ENCODE measurements at regions not wholly inside any gene's neighbourhood (a gene's known extent, or its start where the extent isn't known, plus 50 kb on each side); places are given as distances from the start of the nearest gene placed in this dataset.

- Histone ChIP-seq H3K4ac (ENCODE audit: low read depth, low read length) (no peak overlapping the region), H3K9ac (ENCODE audit: extremely low read depth, insufficient read length, low read length) (no peak overlapping the region), H3K27ac (ENCODE audit: insufficient read length, low read depth, low read length) (no peak overlapping the region), H3K23me2 (ENCODE audit: insufficient read length, low read depth, low read length, poor library complexity, severe bottlenecking) (no peaks in the 10 kb centered on the region), H3K14ac (ENCODE audit: insufficient read depth, low read length) (no peak overlapping the region), H3K4me1 (ENCODE audit: insufficient read depth, low read length) (peaks cover 21% of the 10 kb centered on the region; the same call in 1 of the 2 replicates), H3K56ac (ENCODE audit: insufficient read length, low read depth, low read length) (no peak overlapping the region), H2BK5ac (ENCODE audit: insufficient read length, low read length) (no peak overlapping the region), H3K18ac (ENCODE audit: insufficient read length, low read depth, low read length) (no peak overlapping the region), H4K91ac (ENCODE audit: insufficient read length, low read depth, low read length) (no peak overlapping the region), H2BK12ac (ENCODE audit: insufficient read length, low read depth, low read length) (no peak overlapping the region), H3K9me3 (ENCODE audit: control insufficient read depth, low read depth, low read length) (no peaks in the 10 kb centered on the region), H2BK120ac (ENCODE audit: low read depth, low read length, poor library complexity, severe bottlenecking) (no peak overlapping the region), H4K8ac (replicated peaks; ENCODE audit: insufficient read length, low read depth, low read length) (no peak overlapping the region), H3T11ph (ENCODE audit: low read length) (no peak overlapping the region), H2BK20ac (ENCODE audit: low read depth, low read length, poor library complexity, severe bottlenecking) (no peak overlapping the region), H4K5ac (ENCODE audit: insufficient read length, low read depth, low read length) (no peak overlapping the region), H2AK5ac (ENCODE audit: insufficient read length, low read length) (no peak overlapping the region), H2BK15ac (ENCODE audit: low read depth, low read length) (no peak overlapping the region), H3K23ac (ENCODE audit: insufficient read length, low read depth, low read length) (no peak overlapping the region), H2AFZ (ENCODE audit: low read length) (no peak overlapping the region), H3K79me2 (ENCODE audit: insufficient read depth, low read length) (no peaks in the 10 kb centered on the region), H3K27me3 (ENCODE audit: insufficient read depth, low read length) (no peaks in the 10 kb centered on the region), H3K4me2 (ENCODE audit: insufficient read depth, insufficient read length, low read length) (no peak overlapping the region), H3K79me1 (ENCODE audit: insufficient read depth, low read depth, low read length, poor library complexity, severe bottlenecking) (no peaks in the 10 kb centered on the region), H4K20me1 (ENCODE audit: control insufficient read depth, insufficient read depth, insufficient read length) (no peaks in the 10 kb centered on the region)
- no peak for DNase-seq
- no peak for TF ChIP-seq CTCF (conservative IDR thresholded peaks at IDR 0.05)
- no CpG with 5 or more reads among the region's 1 CpG for WGBS (ENCODE audit: extremely low coverage, insufficient read length, low lambda C conversion rate)
- Mint-ChIP-seq H3K9me3 (peaks cover 12 to 16% of the 10 kb centered on the region in 2 experiments), H3K4me3 (no peak overlapping the region), H3K36me3 (ENCODE audit: insufficient read depth in 1 of 3, low read depth in 3 of 3) (peaks cover 0 to 18% (median 12%) of the 10 kb centered on the region in 3 experiments; a peak in 5 of 7 replicates), H3K4me1 (peaks cover 41 to 47% of the 10 kb centered on the region in 2 experiments), H3K27me3 (ENCODE audit: low read depth) (no peaks in the 10 kb centered on the region; the same call in 1 of the 2 replicates), H3K27ac (no peak overlapping the region)
Measured at GRCh38 chr3:187920030-187920429, 174.8 kb upstream of the BCL6 start.

All from H9 (cell line).